ENCODE measurements at regions not wholly inside any gene's neighbourhood (a gene's known extent, or its start where the extent isn't known, plus 50 kb on each side); places are given as distances from the start of the nearest gene placed in this dataset.

DNA sequence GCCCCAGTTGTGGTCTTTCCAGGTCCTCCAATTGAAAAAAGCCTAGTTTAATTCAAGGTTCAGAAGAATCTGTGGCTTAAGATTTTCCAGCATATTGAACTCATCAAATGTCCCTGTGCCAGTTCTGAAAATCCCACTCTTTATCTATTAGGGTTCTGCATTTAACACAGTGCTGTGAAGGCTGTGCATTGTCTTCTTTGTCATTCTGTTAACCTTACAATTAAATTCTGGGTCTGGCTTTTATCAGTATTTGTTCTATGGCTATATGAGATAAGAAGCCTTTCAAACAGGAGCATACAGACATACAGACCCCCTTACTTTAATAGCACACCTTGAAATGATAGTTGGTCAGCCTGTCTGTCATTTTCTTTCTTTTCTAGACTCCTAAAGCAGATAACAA lies 362.1 kb upstream of the DACH1 start:
- H4K20me1 ChIP-seq (ENCODE audit: insufficient read depth, low read length) = no peaks in the 10 kb centered on the region
- no peak overlapping the region for H3K9ac ChIP-seq (ENCODE audit: insufficient read depth, low read length, poor library complexity, severe bottlenecking)
- no peak for DNase-seq
- Mint-ChIP-seq H3K27me3 (ENCODE audit: low read depth in 3 of 3) (peaks cover 0 to 2% (median 0%) of the 10 kb centered on the region in 3 donors), H3K4me1 (no peaks in the 10 kb centered on the region), H3K9me3 (peaks cover 2 to 9% (median 6%) of the 10 kb centered on the region in 7 donors), H3K36me3 (no peaks in the 10 kb centered on the region), H3K27ac (no peak overlapping the region), H3K4me3 (no peak overlapping the region)
- no peaks in the 10 kb centered on the region for H3K27me3 ChIP-seq (ENCODE audit: control insufficient read depth in 2 of 2, insufficient read depth in 2 of 2, low read length in 2 of 2)
- no peak overlapping the region for H2AFZ ChIP-seq (ENCODE audit: insufficient read depth, low read depth, low read length, poor library complexity, severe bottlenecking)
- no peak overlapping the region for H3K27ac ChIP-seq (ENCODE audit: low read depth in 1 of 2, low read length in 2 of 2)
- no peaks in the 10 kb centered on the region for H3K4me1 ChIP-seq (ENCODE audit: control insufficient read depth in 1 of 2, insufficient read depth in 2 of 2, low read length in 2 of 2)
- no peaks in the 10 kb centered on the region for H3K79me2 ChIP-seq (ENCODE audit: insufficient read depth, low read length)
- no peaks in the 10 kb centered on the region for H3K9me3 ChIP-seq (replicated peaks in 1 of 2; ENCODE audit: control insufficient read depth in 1 of 2, insufficient read depth in 1 of 2, low read length in 2 of 2)
- no peak overlapping the region for H3K4me2 ChIP-seq (replicated peaks; ENCODE audit: extremely low read depth, low read length, poor library complexity, severe bottlenecking)
- H3K4me3 ChIP-seq (replicated peaks in 1 of 3; ENCODE audit: low read depth in 2 of 3, low read length in 3 of 3) = no peak overlapping the region
- no peaks in the 10 kb centered on the region for H3K36me3 ChIP-seq (replicated peaks in 1 of 2; ENCODE audit: control insufficient read depth in 1 of 2, insufficient read depth in 2 of 2, low read length in 2 of 2)
- intact Hi-C loops (cut with micrococcal nuclease) = no loop called here
- TF ChIP-seq, protein P1, sequence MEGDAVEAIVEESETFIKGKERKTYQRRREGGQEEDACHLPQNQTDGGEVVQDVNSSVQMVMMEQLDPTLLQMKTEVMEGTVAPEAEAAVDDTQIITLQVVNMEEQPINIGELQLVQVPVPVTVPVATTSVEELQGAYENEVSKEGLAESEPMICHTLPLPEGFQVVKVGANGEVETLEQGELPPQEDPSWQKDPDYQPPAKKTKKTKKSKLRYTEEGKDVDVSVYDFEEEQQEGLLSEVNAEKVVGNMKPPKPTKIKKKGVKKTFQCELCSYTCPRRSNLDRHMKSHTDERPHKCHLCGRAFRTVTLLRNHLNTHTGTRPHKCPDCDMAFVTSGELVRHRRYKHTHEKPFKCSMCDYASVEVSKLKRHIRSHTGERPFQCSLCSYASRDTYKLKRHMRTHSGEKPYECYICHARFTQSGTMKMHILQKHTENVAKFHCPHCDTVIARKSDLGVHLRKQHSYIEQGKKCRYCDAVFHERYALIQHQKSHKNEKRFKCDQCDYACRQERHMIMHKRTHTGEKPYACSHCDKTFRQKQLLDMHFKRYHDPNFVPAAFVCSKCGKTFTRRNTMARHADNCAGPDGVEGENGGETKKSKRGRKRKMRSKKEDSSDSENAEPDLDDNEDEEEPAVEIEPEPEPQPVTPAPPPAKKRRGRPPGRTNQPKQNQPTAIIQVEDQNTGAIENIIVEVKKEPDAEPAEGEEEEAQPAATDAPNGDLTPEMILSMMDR (IDR thresholded peaks at IDR 0.05) = no peak

DNA sequence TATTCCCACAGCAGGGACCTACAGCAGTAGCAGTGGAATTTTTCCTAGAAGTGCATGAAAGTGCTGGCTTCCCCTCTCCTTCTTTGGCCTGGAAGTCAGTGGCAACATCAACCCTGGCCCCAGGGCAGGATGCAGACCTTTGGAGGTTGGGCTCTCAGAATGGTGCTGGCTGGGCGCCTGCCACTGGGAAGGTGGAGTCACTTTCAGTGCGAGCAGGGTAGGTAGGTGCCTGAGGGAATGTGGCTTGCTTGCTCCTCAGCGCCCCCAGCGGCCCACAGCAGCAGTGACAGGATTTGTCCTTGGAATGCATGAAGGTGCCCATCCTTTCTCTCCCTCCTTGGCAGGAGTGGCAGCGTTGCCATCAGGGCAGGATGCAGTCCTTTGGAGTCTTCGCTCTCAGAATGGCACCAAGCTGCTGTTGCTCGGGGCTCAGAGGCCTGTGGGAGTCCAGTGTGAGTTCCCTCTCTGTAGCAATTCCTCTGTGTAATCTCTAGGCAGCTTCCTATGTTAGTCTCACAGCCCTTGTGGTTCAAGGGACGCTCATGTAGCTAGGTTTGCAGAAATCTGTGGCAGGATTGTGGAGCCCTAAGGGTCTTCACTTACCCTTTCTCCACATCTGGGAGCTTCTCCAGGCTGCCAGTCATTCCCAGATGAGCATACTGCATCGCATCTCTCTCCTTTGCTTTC lies 354.4 kb upstream of the DACH1 start:
- intact Hi-C loops (cut with micrococcal nuclease) = no loop called here
- no peak overlapping the region for H3K27ac Mint-ChIP-seq

More for the DNA sequence above, 354.4 kb upstream of the DACH1 start:
- H3K27ac ChIP-seq (ENCODE audit: low read depth in 1 of 2, low read length in 2 of 2) = no peak overlapping the region
- no peak for DNase-seq
- H3K27me3 ChIP-seq (ENCODE audit: control insufficient read depth in 2 of 2, insufficient read depth in 2 of 2, low read length in 2 of 2) = no peaks in the 10 kb centered on the region
- no peak overlapping the region for H3K4me2 ChIP-seq (replicated peaks; ENCODE audit: extremely low read depth, low read length, poor library complexity, severe bottlenecking)
- H3K9ac ChIP-seq (ENCODE audit: insufficient read depth, low read length, poor library complexity, severe bottlenecking) = no peak overlapping the region
- no peak overlapping the region for H2AFZ ChIP-seq (ENCODE audit: insufficient read depth, low read depth, low read length, poor library complexity, severe bottlenecking)
- H3K4me3 Mint-ChIP-seq = no peak overlapping the region
- TF ChIP-seq, protein P1 (IDR thresholded peaks at IDR 0.05) = no peak
- peaks cover 6% of the 10 kb centered on the region for H3K4me1 Mint-ChIP-seq
- no peaks in the 10 kb centered on the region for H4K20me1 ChIP-seq (ENCODE audit: insufficient read depth, low read length)
- WGBS (ENCODE audit: insufficient coverage) = 69% methylated on average over 8 of the region's 9 CpGs
- peaks cover 0 to 9% (median 3%) of the 10 kb centered on the region in 7 donors for H3K9me3 Mint-ChIP-seq
- H3K4me1 ChIP-seq (ENCODE audit: control insufficient read depth in 1 of 2, insufficient read depth in 2 of 2, low read length in 2 of 2) = no peaks in the 10 kb centered on the region
- no peaks in the 10 kb centered on the region for H3K79me2 ChIP-seq (ENCODE audit: insufficient read depth, low read length)
- H3K36me3 Mint-ChIP-seq = no peaks in the 10 kb centered on the region
- no peaks in the 10 kb centered on the region for H3K36me3 ChIP-seq (replicated peaks in 1 of 2; ENCODE audit: control insufficient read depth in 1 of 2, insufficient read depth in 2 of 2, low read length in 2 of 2)
- H3K4me3 ChIP-seq (replicated peaks in 1 of 3; ENCODE audit: low read depth in 2 of 3, low read length in 3 of 3) = no peak overlapping the region
- no peaks in the 10 kb centered on the region for H3K27me3 Mint-ChIP-seq (ENCODE audit: low read depth in 3 of 3)
- H3K9me3 ChIP-seq (replicated peaks in 1 of 2; ENCODE audit: control insufficient read depth in 1 of 2, insufficient read depth in 1 of 2, low read length in 2 of 2) = peaks cover 0 to 6% of the 10 kb centered on the region in 2 donors

All from CD14-positive monocyte (primary cell).